ENCODE measurements at regions not wholly inside any gene's neighbourhood (a gene's known extent, or its start where the extent isn't known, plus 50 kb on each side); places are given as distances from the start of the nearest gene placed in this dataset.

- no peak overlapping the region for H3K4me3 ChIP-seq (ENCODE audit: low read depth, low read length)
- TF ChIP-seq CTCF (IDR thresholded peaks at IDR 0.05; ENCODE audit: borderline replicate concordance, insufficient read depth, low read depth, low read length) = no peak
Measured at GRCh38 chr6:145241721-145242120, 493.6 kb downstream of the EPM2A start.

GRCh38 chr6:145244349-145245100, 490.8 kb downstream of the EPM2A start:
- TF ChIP-seq CTCF (IDR thresholded peaks at IDR 0.05; ENCODE audit: borderline replicate concordance, insufficient read depth, low read depth, low read length) = no peak
- no peak overlapping the region for H3K4me3 ChIP-seq (ENCODE audit: low read depth, low read length)

GRCh38 chr6:145245119-145245518, 490.2 kb downstream of the EPM2A start:
- TF ChIP-seq CTCF (IDR thresholded peaks at IDR 0.05; ENCODE audit: borderline replicate concordance, insufficient read depth, low read depth, low read length) = no peak
- H3K4me3 ChIP-seq (ENCODE audit: low read depth, low read length) = no peak overlapping the region

GRCh38 chr6:145247692-145248419, 487.5 kb downstream of the EPM2A start:
- H3K4me3 ChIP-seq (ENCODE audit: low read depth, low read length) = no peak overlapping the region
- no peak for TF ChIP-seq CTCF (IDR thresholded peaks at IDR 0.05; ENCODE audit: borderline replicate concordance, insufficient read depth, low read depth, low read length)

GRCh38 chr6:145250436-145250835, 484.9 kb downstream of the EPM2A start:
- H3K4me3 ChIP-seq (ENCODE audit: low read depth, low read length) = no peak overlapping the region
- no peak for TF ChIP-seq CTCF (IDR thresholded peaks at IDR 0.05; ENCODE audit: borderline replicate concordance, insufficient read depth, low read depth, low read length)

- H3K4me3 ChIP-seq (ENCODE audit: low read depth, low read length) = no peak overlapping the region
- no peak for TF ChIP-seq CTCF (IDR thresholded peaks at IDR 0.05; ENCODE audit: borderline replicate concordance, insufficient read depth, low read depth, low read length)
Measured at GRCh38 chr6:145252737-145253136, 482.6 kb downstream of the EPM2A start.
